WTC11 (cell line): ENCODE measurements at regions not wholly inside any gene's neighbourhood (a gene's known extent, or its start where the extent isn't known, plus 50 kb on each side); places are given as distances from the start of the nearest gene placed in this dataset.

Experiments used
- ATAC-seq: fragments of 200-7000 bp; cut with Tn5 transposase; 2 replicates; pipeline ENCODE4 v1.10.0; 2021; ENCODE audit warnings: mild to moderate bottlenecking, moderate library complexity
- CTCF ChIA-PET: fragments of 300-600 bp; sonication (Branson Sonifier 250); formaldehyde crosslinking; loops from one replicate; lab custom pipeline; 2021; ENCODE audit warnings: antibody characterized with exemption; lab: Charles Lee
- POLR2A ChIA-PET: fragments of 350-600 bp; sonication (Branson Sonifier 250); formaldehyde crosslinking; loops from one replicate; lab custom pipeline; 2021; ENCODE audit warnings: antibody characterized with exemption; lab: Charles Lee
- DNase-seq: peaks from one replicate; pipeline ENCODE4 v3.0.0; 2021; ENCODE audit warnings: low spot score
- H3K27ac Mint-ChIP-seq: 2 replicates; pipeline ENCODE4 v1.8.0; 2021; ENCODE audit warnings: mixed read lengths
- H3K27me3 Mint-ChIP-seq: 2 replicates; pipeline ENCODE4 v1.8.0; 2021; ENCODE audit warnings: low read depth, mild to moderate bottlenecking, moderate library complexity, mixed read lengths
- H3K36me3 Mint-ChIP-seq: 2 replicates; pipeline ENCODE4 v1.8.0; 2021; ENCODE audit warnings: mixed read lengths
- H3K4me1 Mint-ChIP-seq: 2 replicates; pipeline ENCODE4 v1.8.0; 2022; ENCODE audit warnings: mixed read lengths
- H3K4me3 Mint-ChIP-seq: 2 replicates; pipeline ENCODE4 v1.8.0; 2021; ENCODE audit warnings: mild to moderate bottlenecking, moderate library complexity, mixed read lengths
- H3K9me3 Mint-ChIP-seq: 2 replicates; pipeline ENCODE4 v1.8.0; 2021; ENCODE audit warnings: mixed read lengths
- MLX ChIP-seq: sonication (generic); formaldehyde crosslinking; IDR thresholded peaks from 2 replicates; pipeline ENCODE4 v1.8.1; 2023; ENCODE audit warnings: mild to moderate bottlenecking, missing genetic modification reagents, moderate library complexity
- SOX15 ChIP-seq: fragments of 250-450 bp; sonication (Bioruptor Pico); IDR thresholded peaks from 2 replicates; pipeline ENCODE4 v1.9.0; 2021; ENCODE audit warnings: mild to moderate bottlenecking
- ZNF232 ChIP-seq: sonication (generic); formaldehyde crosslinking; IDR thresholded peaks from 2 replicates; pipeline ENCODE4 v1.8.0; 2022; ENCODE audit warnings: mild to moderate bottlenecking, missing genetic modification reagents
- ZNF423 ChIP-seq: fragments of 250-450 bp; sonication (Bioruptor Pico); IDR thresholded peaks from 2 replicates; pipeline ENCODE4 v2.1.2; 2022; ENCODE audit warnings: mild to moderate bottlenecking, moderate library complexity
- ZNF425 ChIP-seq: fragments of 250-450 bp; sonication (Bioruptor Pico); conservative IDR thresholded peaks from 2 replicates; pipeline ENCODE4 v1.9.0; 2021; ENCODE audit warnings: mild to moderate bottlenecking
- TF ChIP-seq, protein P1 (sequence below): fragments of 250-450 bp; sonication (Bioruptor Pico); IDR thresholded peaks from 2 replicates; pipeline ENCODE4 v1.9.0; 2021; ENCODE audit warnings: mild to moderate bottlenecking
- TF ChIP-seq, protein P2 (sequence below): sonication (generic); formaldehyde crosslinking; IDR thresholded peaks from 2 replicates; pipeline ENCODE4 v1.8.0; 2022; ENCODE audit warnings: missing genetic modification reagents
- TF ChIP-seq, protein P3 (sequence below): sonication (generic); formaldehyde crosslinking; IDR thresholded peaks from 2 replicates; pipeline ENCODE4 v1.8.1; 2022; ENCODE audit warnings: mild to moderate bottlenecking, missing genetic modification reagents, moderate library complexity, borderline replicate concordance
- TF ChIP-seq, protein P4 (sequence below): sonication (generic); formaldehyde crosslinking; IDR thresholded peaks from 2 replicates; pipeline ENCODE4 v1.8.1; 2023; ENCODE audit warnings: mild to moderate bottlenecking, missing genetic modification reagents, borderline replicate concordance

GRCh38 chr6:141254336-141254735 is 878.4 kb upstream of the GJE1 start (continued):
- no peak for TF ChIP-seq ZNF425

- no peak for ATAC-seq
- H3K4me3 Mint-ChIP-seq: no peak overlapping the region
- CTCF ChIA-PET: no interaction called here
These were observed 879.7 kb upstream of the GJE1 start for GRCh38 chr6:141252828-141253608.

More at GRCh38 chr6:141252828-141253608, 879.7 kb upstream of the GJE1 start:
- no peaks in the 10 kb centered on the region for H3K36me3 Mint-ChIP-seq
- peaks cover 6% of the 10 kb centered on the region for H3K9me3 Mint-ChIP-seq
- POLR2A ChIA-PET: no interaction called here
- no peak for DNase-seq
- no peak overlapping the region for H3K27ac Mint-ChIP-seq
- H3K4me1 Mint-ChIP-seq: peaks cover 3% of the 10 kb centered on the region; the same call in 1 of the 2 replicates
- H3K27me3 Mint-ChIP-seq: no peaks in the 10 kb centered on the region
- TF ChIP-seq, protein P1, sequence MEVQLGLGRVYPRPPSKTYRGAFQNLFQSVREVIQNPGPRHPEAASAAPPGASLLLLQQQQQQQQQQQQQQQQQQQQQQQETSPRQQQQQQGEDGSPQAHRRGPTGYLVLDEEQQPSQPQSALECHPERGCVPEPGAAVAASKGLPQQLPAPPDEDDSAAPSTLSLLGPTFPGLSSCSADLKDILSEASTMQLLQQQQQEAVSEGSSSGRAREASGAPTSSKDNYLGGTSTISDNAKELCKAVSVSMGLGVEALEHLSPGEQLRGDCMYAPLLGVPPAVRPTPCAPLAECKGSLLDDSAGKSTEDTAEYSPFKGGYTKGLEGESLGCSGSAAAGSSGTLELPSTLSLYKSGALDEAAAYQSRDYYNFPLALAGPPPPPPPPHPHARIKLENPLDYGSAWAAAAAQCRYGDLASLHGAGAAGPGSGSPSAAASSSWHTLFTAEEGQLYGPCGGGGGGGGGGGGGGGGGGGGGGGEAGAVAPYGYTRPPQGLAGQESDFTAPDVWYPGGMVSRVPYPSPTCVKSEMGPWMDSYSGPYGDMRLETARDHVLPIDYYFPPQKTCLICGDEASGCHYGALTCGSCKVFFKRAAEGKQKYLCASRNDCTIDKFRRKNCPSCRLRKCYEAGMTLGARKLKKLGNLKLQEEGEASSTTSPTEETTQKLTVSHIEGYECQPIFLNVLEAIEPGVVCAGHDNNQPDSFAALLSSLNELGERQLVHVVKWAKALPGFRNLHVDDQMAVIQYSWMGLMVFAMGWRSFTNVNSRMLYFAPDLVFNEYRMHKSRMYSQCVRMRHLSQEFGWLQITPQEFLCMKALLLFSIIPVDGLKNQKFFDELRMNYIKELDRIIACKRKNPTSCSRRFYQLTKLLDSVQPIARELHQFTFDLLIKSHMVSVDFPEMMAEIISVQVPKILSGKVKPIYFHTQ (CRISPR knock-in tag): no peak
- TF ChIP-seq, protein P2, sequence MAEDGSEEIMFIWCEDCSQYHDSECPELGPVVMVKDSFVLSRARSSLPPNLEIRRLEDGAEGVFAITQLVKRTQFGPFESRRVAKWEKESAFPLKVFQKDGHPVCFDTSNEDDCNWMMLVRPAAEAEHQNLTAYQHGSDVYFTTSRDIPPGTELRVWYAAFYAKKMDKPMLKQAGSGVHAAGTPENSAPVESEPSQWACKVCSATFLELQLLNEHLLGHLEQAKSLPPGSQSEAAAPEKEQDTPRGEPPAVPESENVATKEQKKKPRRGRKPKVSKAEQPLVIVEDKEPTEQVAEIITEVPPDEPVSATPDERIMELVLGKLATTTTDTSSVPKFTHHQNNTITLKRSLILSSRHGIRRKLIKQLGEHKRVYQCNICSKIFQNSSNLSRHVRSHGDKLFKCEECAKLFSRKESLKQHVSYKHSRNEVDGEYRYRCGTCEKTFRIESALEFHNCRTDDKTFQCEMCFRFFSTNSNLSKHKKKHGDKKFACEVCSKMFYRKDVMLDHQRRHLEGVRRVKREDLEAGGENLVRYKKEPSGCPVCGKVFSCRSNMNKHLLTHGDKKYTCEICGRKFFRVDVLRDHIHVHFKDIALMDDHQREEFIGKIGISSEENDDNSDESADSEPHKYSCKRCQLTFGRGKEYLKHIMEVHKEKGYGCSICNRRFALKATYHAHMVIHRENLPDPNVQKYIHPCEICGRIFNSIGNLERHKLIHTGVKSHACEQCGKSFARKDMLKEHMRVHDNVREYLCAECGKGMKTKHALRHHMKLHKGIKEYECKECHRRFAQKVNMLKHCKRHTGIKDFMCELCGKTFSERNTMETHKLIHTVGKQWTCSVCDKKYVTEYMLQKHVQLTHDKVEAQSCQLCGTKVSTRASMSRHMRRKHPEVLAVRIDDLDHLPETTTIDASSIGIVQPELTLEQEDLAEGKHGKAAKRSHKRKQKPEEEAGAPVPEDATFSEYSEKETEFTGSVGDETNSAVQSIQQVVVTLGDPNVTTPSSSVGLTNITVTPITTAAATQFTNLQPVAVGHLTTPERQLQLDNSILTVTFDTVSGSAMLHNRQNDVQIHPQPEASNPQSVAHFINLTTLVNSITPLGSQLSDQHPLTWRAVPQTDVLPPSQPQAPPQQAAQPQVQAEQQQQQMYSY (CRISPR knock-in tag): no peak
- TF ChIP-seq ZNF232 (no peak), ZNF423 (no peak), SOX15 (CRISPR knock-in tag) (no peak), MLX (CRISPR knock-in tag) (no peak), ZNF425 (no peak)
- TF ChIP-seq, protein P3, sequence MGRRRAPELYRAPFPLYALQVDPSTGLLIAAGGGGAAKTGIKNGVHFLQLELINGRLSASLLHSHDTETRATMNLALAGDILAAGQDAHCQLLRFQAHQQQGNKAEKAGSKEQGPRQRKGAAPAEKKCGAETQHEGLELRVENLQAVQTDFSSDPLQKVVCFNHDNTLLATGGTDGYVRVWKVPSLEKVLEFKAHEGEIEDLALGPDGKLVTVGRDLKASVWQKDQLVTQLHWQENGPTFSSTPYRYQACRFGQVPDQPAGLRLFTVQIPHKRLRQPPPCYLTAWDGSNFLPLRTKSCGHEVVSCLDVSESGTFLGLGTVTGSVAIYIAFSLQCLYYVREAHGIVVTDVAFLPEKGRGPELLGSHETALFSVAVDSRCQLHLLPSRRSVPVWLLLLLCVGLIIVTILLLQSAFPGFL: no peak
- TF ChIP-seq, protein P4, sequence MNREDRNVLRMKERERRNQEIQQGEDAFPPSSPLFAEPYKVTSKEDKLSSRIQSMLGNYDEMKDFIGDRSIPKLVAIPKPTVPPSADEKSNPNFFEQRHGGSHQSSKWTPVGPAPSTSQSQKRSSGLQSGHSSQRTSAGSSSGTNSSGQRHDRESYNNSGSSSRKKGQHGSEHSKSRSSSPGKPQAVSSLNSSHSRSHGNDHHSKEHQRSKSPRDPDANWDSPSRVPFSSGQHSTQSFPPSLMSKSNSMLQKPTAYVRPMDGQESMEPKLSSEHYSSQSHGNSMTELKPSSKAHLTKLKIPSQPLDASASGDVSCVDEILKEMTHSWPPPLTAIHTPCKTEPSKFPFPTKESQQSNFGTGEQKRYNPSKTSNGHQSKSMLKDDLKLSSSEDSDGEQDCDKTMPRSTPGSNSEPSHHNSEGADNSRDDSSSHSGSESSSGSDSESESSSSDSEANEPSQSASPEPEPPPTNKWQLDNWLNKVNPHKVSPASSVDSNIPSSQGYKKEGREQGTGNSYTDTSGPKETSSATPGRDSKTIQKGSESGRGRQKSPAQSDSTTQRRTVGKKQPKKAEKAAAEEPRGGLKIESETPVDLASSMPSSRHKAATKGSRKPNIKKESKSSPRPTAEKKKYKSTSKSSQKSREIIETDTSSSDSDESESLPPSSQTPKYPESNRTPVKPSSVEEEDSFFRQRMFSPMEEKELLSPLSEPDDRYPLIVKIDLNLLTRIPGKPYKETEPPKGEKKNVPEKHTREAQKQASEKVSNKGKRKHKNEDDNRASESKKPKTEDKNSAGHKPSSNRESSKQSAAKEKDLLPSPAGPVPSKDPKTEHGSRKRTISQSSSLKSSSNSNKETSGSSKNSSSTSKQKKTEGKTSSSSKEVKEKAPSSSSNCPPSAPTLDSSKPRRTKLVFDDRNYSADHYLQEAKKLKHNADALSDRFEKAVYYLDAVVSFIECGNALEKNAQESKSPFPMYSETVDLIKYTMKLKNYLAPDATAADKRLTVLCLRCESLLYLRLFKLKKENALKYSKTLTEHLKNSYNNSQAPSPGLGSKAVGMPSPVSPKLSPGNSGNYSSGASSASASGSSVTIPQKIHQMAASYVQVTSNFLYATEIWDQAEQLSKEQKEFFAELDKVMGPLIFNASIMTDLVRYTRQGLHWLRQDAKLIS (CRISPR knock-in tag): no peak
